ENCODE measurements at regions not wholly inside any gene's neighbourhood (a gene's known extent, or its start where the extent isn't known, plus 50 kb on each side); places are given as distances from the start of the nearest gene placed in this dataset.

GRCh38 chr13:48591889-48592687 is 59.2 kb upstream of the RCBTB2 start:
- Histone ChIP-seq H3K36me3 (ENCODE audit: control insufficient read depth, insufficient read depth, low read length) (no peaks in the 10 kb centered on the region), H3K27me3 (replicated peaks; ENCODE audit: control insufficient read depth, insufficient read depth, low read length) (no peaks in the 10 kb centered on the region), H3K9me3 (peaks cover 14% of the 10 kb centered on the region), H3K4me3 (ENCODE audit: low read depth, low read length) (no peak overlapping the region), H3K4me1 (peaks cover 11% of the 10 kb centered on the region; the same call in 1 of the 2 replicates)
- no TSS peak for BruUV-seq (replicated peaks)
- TF ChIP-seq CTCF (IDR thresholded peaks at IDR 0.05; ENCODE audit: insufficient read depth in 1 of 2, low read depth in 1 of 2, low read length in 1 of 2, severe bottlenecking in 1 of 2, unreplicated experiment in 1 of 2), result no peak
- H3K9me3 Mint-ChIP-seq (ENCODE audit: unreplicated experiment), result peaks cover 26% of the 10 kb centered on the region
- no peak overlapping the region for H3K27ac Mint-ChIP-seq (ENCODE audit: unreplicated experiment)
- POLR2A ChIA-PET, result no interaction called here
- CTCF ChIA-PET, result interaction anchor here (0.7 kb wide), 1 partner anchor 12 kb away, joined by 4 read pairs; no protein-coding TSS in a partner anchor
- no peaks in the 10 kb centered on the region for H3K36me3 Mint-ChIP-seq (ENCODE audit: insufficient read depth, unreplicated experiment)
- H3K4me1 Mint-ChIP-seq (ENCODE audit: low read depth, unreplicated experiment), result no peaks in the 10 kb centered on the region
- H3K27me3 Mint-ChIP-seq (ENCODE audit: insufficient read depth, unreplicated experiment), result no peaks in the 10 kb centered on the region
- intact Hi-C loops (cut with micrococcal nuclease; ENCODE audit: unreplicated experiment), result no loop called here
- H3K4me3 Mint-ChIP-seq (ENCODE audit: unreplicated experiment), result no peak overlapping the region
- DNase-seq, result no peak

DNA sequence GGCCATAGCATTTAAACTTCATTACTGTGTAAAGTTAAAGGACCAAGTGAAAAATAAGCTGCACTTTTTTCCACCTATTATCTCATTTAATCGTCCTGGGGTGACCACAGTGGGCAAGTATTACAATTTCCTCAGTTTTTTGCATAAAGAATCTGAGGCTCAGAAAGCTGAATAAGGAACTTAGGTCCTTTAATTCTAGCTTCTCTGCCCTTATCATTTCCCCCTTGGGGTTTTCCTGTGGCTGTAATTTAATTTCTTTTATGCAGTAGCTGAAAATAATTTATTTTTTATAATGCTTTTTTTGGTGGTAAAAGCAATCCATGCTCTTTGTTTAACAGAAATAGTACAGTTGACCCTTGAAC is 59.8 kb upstream of the RCBTB2 start:
- Histone ChIP-seq H3K36me3 (ENCODE audit: control insufficient read depth, insufficient read depth, low read length) (no peaks in the 10 kb centered on the region), H3K4me3 (ENCODE audit: low read depth, low read length) (no peak overlapping the region), H3K27me3 (replicated peaks; ENCODE audit: control insufficient read depth, insufficient read depth, low read length) (no peaks in the 10 kb centered on the region), H3K4me1 (peaks cover 11% of the 10 kb centered on the region; the same call in 1 of the 2 replicates), H3K9me3 (peaks cover 14% of the 10 kb centered on the region)
- ChIA-PET CTCF (interaction anchor here (0.7 kb wide), 1 partner anchor 13 kb away, joined by 4 read pairs; no protein-coding TSS in a partner anchor), POLR2A (no interaction called here)
- Mint-ChIP-seq H3K36me3 (ENCODE audit: insufficient read depth, unreplicated experiment) (no peaks in the 10 kb centered on the region), H3K4me1 (ENCODE audit: low read depth, unreplicated experiment) (no peaks in the 10 kb centered on the region), H3K4me3 (ENCODE audit: unreplicated experiment) (no peak overlapping the region), H3K27ac (ENCODE audit: unreplicated experiment) (no peak overlapping the region), H3K27me3 (ENCODE audit: insufficient read depth, unreplicated experiment) (no peaks in the 10 kb centered on the region), H3K9me3 (ENCODE audit: unreplicated experiment) (peaks cover 26% of the 10 kb centered on the region)
- TF ChIP-seq CTCF (IDR thresholded peaks at IDR 0.05; ENCODE audit: insufficient read depth in 1 of 2, low read depth in 1 of 2, low read length in 1 of 2, severe bottlenecking in 1 of 2, unreplicated experiment in 1 of 2), result no peak
- intact Hi-C loops (cut with micrococcal nuclease; ENCODE audit: unreplicated experiment), result no loop called here
- no peak for DNase-seq
- no TSS peak for BruUV-seq (replicated peaks)

DNA sequence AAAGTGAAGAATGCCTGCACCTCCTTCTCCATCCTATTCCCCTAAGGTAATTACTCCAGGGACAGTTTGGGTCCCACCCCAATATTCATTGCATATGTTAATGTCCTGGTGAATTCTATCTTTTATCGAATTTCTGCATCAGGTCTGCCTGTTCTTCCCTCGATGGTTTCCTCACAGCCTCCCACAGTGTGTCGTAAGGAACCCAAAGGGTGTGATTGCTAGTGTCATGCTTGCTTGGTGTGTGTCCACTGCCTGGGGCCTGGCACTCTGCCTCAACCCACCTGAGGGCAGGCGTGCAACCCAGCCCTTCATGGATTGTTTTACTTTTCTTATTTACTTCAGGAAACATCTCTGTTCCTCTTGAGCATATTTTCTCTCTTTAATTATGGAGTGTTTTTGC is 60.2 kb upstream of the CYSLTR2 start:
- no peak overlapping the region for H3K4me3 Mint-ChIP-seq (ENCODE audit: unreplicated experiment)
- peaks cover 10% of the 10 kb centered on the region for H3K9me3 ChIP-seq
- ChIA-PET CTCF (interaction anchor here (0.6 kb wide), 1 partner anchor 56 kb away, joined by 5 read pairs; no protein-coding TSS in a partner anchor), POLR2A (no interaction called here)
- no peak for TF ChIP-seq CTCF (IDR thresholded peaks at IDR 0.05; ENCODE audit: insufficient read depth in 1 of 2, low read depth in 1 of 2, low read length in 1 of 2, severe bottlenecking in 1 of 2, unreplicated experiment in 1 of 2)
- H3K4me1 Mint-ChIP-seq (ENCODE audit: low read depth, unreplicated experiment), result no peaks in the 10 kb centered on the region
- no peaks in the 10 kb centered on the region for H3K27me3 ChIP-seq (replicated peaks; ENCODE audit: control insufficient read depth, insufficient read depth, low read length)
- peaks cover 11% of the 10 kb centered on the region; the same call in 1 of the 2 replicates for H3K4me1 ChIP-seq
- H3K36me3 Mint-ChIP-seq (ENCODE audit: insufficient read depth, unreplicated experiment), result no peaks in the 10 kb centered on the region
- no peaks in the 10 kb centered on the region for H3K36me3 ChIP-seq (ENCODE audit: control insufficient read depth, insufficient read depth, low read length)
- peaks cover 22% of the 10 kb centered on the region for H3K9me3 Mint-ChIP-seq (ENCODE audit: unreplicated experiment)
- BruUV-seq (replicated peaks), result no TSS peak
- intact Hi-C loops (cut with micrococcal nuclease; ENCODE audit: unreplicated experiment), result no loop called here
- no peak for DNase-seq
- H3K27ac Mint-ChIP-seq (ENCODE audit: unreplicated experiment), result no peak overlapping the region
- H3K27me3 Mint-ChIP-seq (ENCODE audit: insufficient read depth, unreplicated experiment), result no peaks in the 10 kb centered on the region
- H3K4me3 ChIP-seq (ENCODE audit: low read depth, low read length), result no peak overlapping the region

All from Caco-2 (cell line).